BJ (cell line): ENCODE measurements at regions not wholly inside any gene's neighbourhood (a gene's known extent, or its start where the extent isn't known, plus 50 kb on each side); places are given as distances from the start of the nearest gene placed in this dataset.

Source experiments
- CTCF ChIA-PET: fragments of 350-600 bp; formaldehyde crosslinking; extraction: SDS; loops from one replicate; lab custom pipeline; 2021; ENCODE audit warnings: antibody characterized with exemption, inconsistent platforms; lab: Yijun Ruan, JAX
- POLR2A ChIA-PET: fragments of 300-600 bp; sonication (Branson Sonifier 250); formaldehyde crosslinking; extraction: SDS; loops from one replicate; lab custom pipeline; 2021; ENCODE audit warnings: antibody characterized with exemption; lab: Charles Lee
- DNase-seq: peaks from one replicate; pipeline ENCODE4 v3.0.0-alpha.2; 2011; ENCODE audit warnings: low read depth
- H3K27me3 ChIP-seq: 2 replicates; pipeline ENCODE4 v1.6.0; 2011; ENCODE audit warnings: low read length; ENCODE audit not compliant: control insufficient read depth, insufficient read depth
- H3K36me3 ChIP-seq: 2 replicates; pipeline ENCODE4 v1.5.1; 2011; ENCODE audit warnings: low read length; ENCODE audit not compliant: control insufficient read depth, insufficient read depth
- H3K4me3 ChIP-seq: 2 replicates; pipeline ENCODE4 v1.5.1; 2011; ENCODE audit warnings: low read depth, mild to moderate bottlenecking, control low read depth, low read length
- CTCF ChIP-seq: IDR thresholded peaks from 2 replicates; pipeline ENCODE4 v1.5.1; 2011; ENCODE audit warnings: low read depth, mild to moderate bottlenecking, control low read depth, inconsistent platforms, low read length, moderate library complexity; ENCODE audit not compliant: insufficient read depth

- no peak for DNase-seq
- TF ChIP-seq CTCF: no peak
- H3K4me3 ChIP-seq: no peak overlapping the region
- no peaks in the 10 kb centered on the region for H3K27me3 ChIP-seq
- POLR2A ChIA-PET: no interaction called here
- no peaks in the 10 kb centered on the region for H3K36me3 ChIP-seq
- CTCF ChIA-PET: no interaction called here
These were observed 438.2 kb upstream of the PCDH7 start for GRCh38 chr4:30281986-30282385.

- CTCF ChIA-PET: no interaction called here
- no peaks in the 10 kb centered on the region for H3K36me3 ChIP-seq
- POLR2A ChIA-PET: no interaction called here
- no peaks in the 10 kb centered on the region for H3K27me3 ChIP-seq
- H3K4me3 ChIP-seq: no peak overlapping the region
- DNase-seq: no peak
- no peak for TF ChIP-seq CTCF
These were observed 436.8 kb upstream of the PCDH7 start for GRCh38 chr4:30283336-30283735.

- Histone ChIP-seq H3K27me3 (no peaks in the 10 kb centered on the region), H3K4me3 (no peak overlapping the region), H3K36me3 (no peaks in the 10 kb centered on the region)
- ChIA-PET POLR2A (no interaction called here), CTCF (no interaction called here)
- no peak for DNase-seq
- TF ChIP-seq CTCF: no peak
These were observed 425.9 kb upstream of the PCDH7 start for GRCh38 chr4:30294295-30294694.

GRCh38 chr4:30295652-30296051 lies 424.5 kb upstream of the PCDH7 start:
- Histone ChIP-seq H3K36me3 (no peaks in the 10 kb centered on the region), H3K4me3 (no peak overlapping the region), H3K27me3 (no peaks in the 10 kb centered on the region)
- CTCF ChIA-PET: no interaction called here
- TF ChIP-seq CTCF: no peak
- DNase-seq: no peak
- POLR2A ChIA-PET: no interaction called here

- ChIA-PET CTCF (no interaction called here), POLR2A (no interaction called here)
- H3K4me3 ChIP-seq: no peak overlapping the region
- H3K36me3 ChIP-seq: no peaks in the 10 kb centered on the region
- no peak for DNase-seq
- TF ChIP-seq CTCF: no peak
- no peaks in the 10 kb centered on the region for H3K27me3 ChIP-seq
These were observed 406.2 kb upstream of the PCDH7 start for GRCh38 chr4:30314001-30314400.
